GM12891 (cell line): ENCODE measurements at regions not wholly inside any gene's neighbourhood (a gene's known extent, or its start where the extent isn't known, plus 50 kb on each side); places are given as distances from the start of the nearest gene placed in this dataset.

Source experiments
- PAX5 ChIP-seq: IDR thresholded peaks from 2 replicates; pipeline ENCODE4 v1.6.1; 2011; ENCODE audit warnings: low read length, moderate library complexity, mild to moderate bottlenecking; ENCODE audit not compliant: insufficient read depth, severe bottlenecking
- POLR2A ChIP-seq: IDR thresholded peaks from 2 replicates; pipeline ENCODE4 v1.6.1; 2011; ENCODE audit warnings: low read depth, low read length, control low read depth
- POLR2AphosphoS5 ChIP-seq: IDR thresholded peaks from 2 replicates; pipeline ENCODE4 v1.6.1; 2011; ENCODE audit warnings: low read depth, low read length, control low read depth
- SPI1 ChIP-seq: IDR thresholded peaks from 2 replicates; pipeline ENCODE4 v1.6.1; 2011; ENCODE audit warnings: low read depth, low read length, control low read depth
- TAF1 ChIP-seq: IDR thresholded peaks from 2 replicates; pipeline ENCODE4 v1.6.1; 2011; ENCODE audit warnings: low read depth, low read length, control low read depth

DNA sequence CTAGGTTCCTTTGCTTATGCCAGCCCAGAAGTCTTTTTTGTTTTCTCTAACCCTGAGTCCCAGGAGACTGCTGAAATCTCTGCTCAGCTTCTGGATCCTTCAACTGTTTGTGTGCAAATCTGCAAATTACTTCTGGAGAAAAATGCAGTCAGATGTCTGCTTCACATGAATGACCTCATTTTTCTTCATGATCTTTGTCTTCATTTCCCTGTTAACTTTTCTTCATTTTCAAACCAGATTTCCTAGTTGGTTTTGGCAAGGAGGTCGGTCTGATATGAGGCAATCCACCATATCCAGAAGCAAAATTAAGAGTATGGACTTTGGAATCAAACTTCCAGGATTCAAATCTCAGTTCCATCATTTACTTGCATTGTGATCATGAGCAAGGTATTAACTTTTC, 66.8 kb downstream of the ZNF503 start:
- TF ChIP-seq POLR2AphosphoS5 (no peak), POLR2A (no peak), TAF1 (no peak), SPI1 (no peak), PAX5 (no peak)
